ENCODE measurements at regions not wholly inside any gene's neighbourhood (a gene's known extent, or its start where the extent isn't known, plus 50 kb on each side); places are given as distances from the start of the nearest gene placed in this dataset.

- intact Hi-C loops (cut with micrococcal nuclease): no loop called here
- POLR2A ChIA-PET: no interaction called here
- Histone ChIP-seq H3K27ac (ENCODE audit: low read depth, low read length) (no peak overlapping the region), H2AFZ (ENCODE audit: low read depth, low read length, poor library complexity, severe bottlenecking) (no peak overlapping the region), H3K9me2 (ENCODE audit: insufficient read depth) (no peaks in the 10 kb centered on the region), H3K79me2 (ENCODE audit: insufficient read depth, low read length) (no peaks in the 10 kb centered on the region), H3K4me3 (replicated peaks in 1 of 2; ENCODE audit: low read depth in 1 of 2, low read length in 2 of 2) (no peak overlapping the region), H4K20me1 (ENCODE audit: insufficient read depth) (no peaks in the 10 kb centered on the region), H3K4me1 (ENCODE audit: control insufficient read depth in 1 of 2, insufficient read depth in 2 of 2, low read length in 2 of 2) (peaks cover 0 to 5% of the 10 kb centered on the region in 2 experiments; a peak in 2 of 4 replicates), H3K9me3 (ENCODE audit: control insufficient read depth in 1 of 2, insufficient read depth in 1 of 2, low read depth in 1 of 2, low read length in 2 of 2) (no peaks in the 10 kb centered on the region), H3K36me3 (ENCODE audit: control insufficient read depth in 1 of 2, insufficient read depth in 2 of 2, low read length in 2 of 2) (no peaks in the 10 kb centered on the region), H3K4me2 (ENCODE audit: low read length) (no peak overlapping the region), H3K9ac (ENCODE audit: low read length) (no peak overlapping the region), H3K27me3 (ENCODE audit: insufficient read depth, low read length) (no peaks in the 10 kb centered on the region)
- CTCF ChIA-PET: no interaction called here
- BruUV-seq (replicated peaks): no TSS peak
- RAD21 ChIA-PET (ENCODE audit: low non-redundant PET in 1 of 2, low total read pairs in 2 of 2, uncharacterized antibody in 2 of 2, unreplicated experiment in 2 of 2): no interaction called here
- ATAC-seq: no peak
- TF ChIP-seq YY1 (IDR thresholded peaks at IDR 0.05; ENCODE audit: extremely low read depth, insufficient replicate concordance, low read depth, low read length) (no peak), SRF (IDR thresholded peaks at IDR 0.05; ENCODE audit: low read depth) (no peak), ELF1 (IDR thresholded peaks at IDR 0.05; ENCODE audit: borderline replicate concordance, low read depth) (no peak), ZNF274 (IDR thresholded peaks at IDR 0.05; ENCODE audit: low read depth, low read length) (no peak), RAD21 (IDR thresholded peaks at IDR 0.05; ENCODE audit: low read depth) (no peak), POLR2AphosphoS5 (IDR thresholded peaks at IDR 0.05; ENCODE audit: low read depth, low read length) (no peak), EZH2phosphoT487 (IDR thresholded peaks at IDR 0.05; ENCODE audit: borderline replicate concordance) (no peak), FOSL1 (IDR thresholded peaks at IDR 0.05; ENCODE audit: low read depth) (no peak), REST (IDR thresholded peaks at IDR 0.05; ENCODE audit: low read depth) (no peak), CEBPB (IDR thresholded peaks at IDR 0.05; ENCODE audit: low read depth) (no peak), ZBTB33 (IDR thresholded peaks at IDR 0.05; ENCODE audit: extremely low read depth, insufficient replicate concordance, low read length) (no peak), SIN3A (IDR thresholded peaks at IDR 0.05; ENCODE audit: low read depth) (no peak), ZFX (IDR thresholded peaks at IDR 0.05) (no peak), EZH2 (IDR thresholded peaks at IDR 0.05) (no peak)
- no peak for DNase-seq (ENCODE audit: low read depth, low spot score)
These were observed 70.4 kb upstream of the PCSK6 start for GRCh38 chr15:101559952-101560351.

Data from HCT116 (cell line).